Amygdala (tissue), 56 donors: ENCODE measurements at regions not wholly inside any gene's neighbourhood (a gene's known extent, or its start where the extent isn't known, plus 50 kb on each side); places are given as distances from the start of the nearest gene placed in this dataset.

Source experiments
- DNase-seq, 56 donors: peaks; one replicate each; lab custom pipeline; 2025; lab: John Stamatoyannopoulos, UW

GRCh38 chr2:862355-862687 lies 88.3 kb upstream of the SNTG2 start:
- no peak for DNase-seq

DNA sequence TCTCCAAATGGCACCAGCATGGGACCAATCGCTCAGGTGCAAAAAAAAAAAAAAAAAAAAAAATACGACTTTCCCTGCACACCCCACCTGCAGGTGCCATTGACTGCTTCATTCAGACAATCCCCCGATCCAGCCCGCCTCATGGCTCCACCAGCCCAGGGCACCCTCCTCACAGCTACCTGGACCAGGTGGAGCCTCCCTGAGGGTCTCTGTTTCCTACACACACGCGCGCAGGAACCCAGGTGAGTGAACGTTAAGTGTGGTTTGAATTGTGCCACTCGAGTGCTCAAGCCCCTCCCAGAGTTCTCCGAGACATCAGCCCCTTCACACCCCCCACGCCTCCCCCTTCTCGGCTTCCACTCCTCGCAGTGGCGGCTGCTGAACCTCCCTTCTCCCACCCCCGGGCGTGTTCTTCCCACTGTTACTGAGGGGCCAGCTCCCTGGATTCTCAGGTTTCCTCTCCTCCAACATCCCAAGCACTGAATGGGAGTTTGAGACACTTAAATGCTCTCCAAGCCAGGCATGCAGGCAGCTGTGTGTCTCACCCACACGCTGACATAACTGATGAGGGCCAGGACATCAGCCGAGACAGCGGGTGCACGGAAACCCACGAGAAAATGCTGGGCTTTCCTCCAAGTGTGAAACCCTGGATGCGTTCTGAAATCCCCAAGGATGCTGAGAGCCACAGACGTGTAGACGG lies 88.8 kb upstream of the SNTG2 start:
- DNase-seq: peak in 1 of 56 donors; percentile 26

DNA sequence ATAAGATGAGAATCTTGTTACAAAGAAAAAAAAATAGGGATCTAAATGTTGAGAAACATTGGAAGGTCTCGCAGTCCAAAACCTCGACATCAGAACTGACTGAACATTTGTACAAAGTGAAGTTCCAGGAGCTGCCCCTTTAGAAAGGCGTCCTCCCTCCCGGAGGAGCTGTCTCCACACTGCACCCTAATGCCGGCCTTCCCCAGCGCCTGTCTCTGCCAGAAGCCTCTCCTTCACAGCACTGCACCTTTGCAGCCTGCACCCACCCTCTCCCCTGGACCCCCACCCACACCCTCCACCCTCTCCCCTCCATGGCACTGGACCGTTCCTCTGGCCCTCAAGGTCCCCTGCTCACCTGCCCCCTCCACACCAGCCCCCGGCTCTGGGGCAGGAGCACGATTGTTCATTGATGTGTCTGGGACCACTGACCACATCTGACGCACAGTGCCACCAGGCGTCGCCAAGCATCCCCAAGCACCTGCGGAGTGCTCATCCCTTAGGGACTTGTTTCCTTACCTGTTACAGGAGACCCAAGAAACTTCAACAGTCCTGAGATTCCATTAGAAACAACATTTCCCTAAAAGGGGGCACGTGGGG lies 90.3 kb upstream of the SNTG2 start:
- DNase-seq: no peak

- DNase-seq: no peak
These were observed 92.0 kb upstream of the SNTG2 start for GRCh38 chr2:858646-859045.

GRCh38 chr2:857937-858336 lies 92.7 kb upstream of the SNTG2 start:
- DNase-seq: no peak

- no peak for DNase-seq
These were observed 93.6 kb upstream of the SNTG2 start for GRCh38 chr2:857081-857480.

- no peak for DNase-seq
These were observed 94.2 kb upstream of the SNTG2 start for GRCh38 chr2:856456-856855.

DNA sequence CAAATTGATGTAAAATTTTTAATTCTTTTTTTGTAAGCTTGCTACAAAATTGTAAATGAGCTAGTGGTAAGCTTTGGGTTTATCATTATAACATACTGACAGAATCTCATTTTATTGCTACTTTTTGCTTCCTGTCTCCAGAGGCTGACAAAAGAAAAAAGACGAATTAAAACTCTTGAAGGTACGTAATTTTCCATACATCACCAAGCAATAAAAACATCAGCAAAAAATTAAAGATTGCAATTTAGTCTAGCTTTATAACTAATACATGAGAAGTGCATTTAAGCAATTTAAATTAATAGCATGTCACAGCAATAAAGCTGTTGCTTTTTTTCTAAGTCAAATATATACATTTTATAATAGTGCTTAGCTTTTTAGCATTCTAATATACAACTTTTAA lies 94.6 kb upstream of the SNTG2 start:
- no peak for DNase-seq

DNA sequence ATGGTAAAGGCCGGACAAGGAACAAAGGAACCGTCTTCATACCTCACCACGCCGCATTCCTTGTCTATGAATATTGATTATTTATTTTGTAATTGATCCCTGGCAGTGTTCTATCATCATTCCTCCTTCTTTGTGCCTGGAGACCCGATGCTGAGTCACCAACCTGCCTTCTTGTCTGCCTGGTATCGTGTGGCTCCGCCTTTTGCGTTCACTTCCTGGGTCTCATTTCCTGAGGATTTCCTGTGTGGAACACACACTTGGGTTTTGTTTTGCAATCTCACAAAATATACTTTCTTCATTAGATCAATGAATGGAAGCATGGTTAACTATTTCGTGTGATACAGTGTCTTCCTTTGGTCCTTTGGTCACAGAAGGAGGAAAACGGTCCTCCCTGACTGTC lies 95.5 kb upstream of the SNTG2 start:
- no peak for DNase-seq

DNA sequence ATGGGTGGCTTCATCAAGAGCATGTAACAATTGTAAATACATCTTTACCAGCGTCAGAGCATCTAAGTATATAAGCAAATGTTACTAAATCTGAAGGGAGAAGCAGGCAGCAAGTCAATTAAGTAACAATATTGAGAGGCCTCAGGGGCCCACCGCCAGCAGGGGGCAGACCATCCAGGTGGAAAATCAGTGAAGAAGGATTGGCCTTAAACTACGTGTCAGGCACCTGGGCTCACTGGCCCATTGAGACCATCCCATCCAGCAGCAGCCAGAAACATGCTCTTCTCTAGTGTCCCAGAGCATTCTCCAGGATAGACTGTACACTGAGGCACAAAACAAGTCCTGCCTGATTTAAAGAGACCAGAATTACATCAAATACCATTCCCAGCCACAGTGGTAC lies 96.2 kb upstream of the SNTG2 start:
- DNase-seq: peak in 2 of 56 donors; percentile 12 to 14

DNA sequence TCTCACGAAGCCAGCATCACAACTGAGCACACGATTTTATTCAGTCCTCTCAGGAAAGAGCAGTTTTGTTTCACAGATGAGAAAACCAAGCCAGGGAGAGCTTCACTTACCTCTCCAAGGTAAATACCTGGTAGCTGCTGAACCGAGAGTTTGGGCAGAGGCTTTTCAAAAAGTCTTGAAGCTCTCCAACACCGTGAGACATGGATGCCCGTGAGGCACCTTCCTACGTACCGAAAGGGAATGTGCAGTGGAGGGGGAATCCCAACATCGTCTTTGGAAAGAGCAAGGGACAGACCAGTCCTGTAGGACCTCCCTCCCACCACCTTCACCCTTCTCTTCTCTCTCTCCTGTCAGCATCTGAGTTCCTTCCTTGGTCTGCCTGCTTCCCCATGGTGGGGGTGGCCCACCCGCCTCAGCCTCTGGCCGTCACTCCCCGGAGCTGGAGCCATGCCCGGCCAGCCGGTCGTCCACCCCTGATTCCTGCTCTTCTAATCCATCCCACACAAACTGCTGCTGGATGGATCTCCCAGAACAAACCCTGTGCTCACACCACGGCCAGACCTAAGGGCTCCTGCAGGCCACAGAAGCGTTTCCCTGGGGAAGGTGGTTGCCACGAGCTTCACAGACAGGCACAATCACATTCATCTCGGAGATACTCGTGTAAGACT lies 97.3 kb upstream of the SNTG2 start:
- DNase-seq: no peak

DNA sequence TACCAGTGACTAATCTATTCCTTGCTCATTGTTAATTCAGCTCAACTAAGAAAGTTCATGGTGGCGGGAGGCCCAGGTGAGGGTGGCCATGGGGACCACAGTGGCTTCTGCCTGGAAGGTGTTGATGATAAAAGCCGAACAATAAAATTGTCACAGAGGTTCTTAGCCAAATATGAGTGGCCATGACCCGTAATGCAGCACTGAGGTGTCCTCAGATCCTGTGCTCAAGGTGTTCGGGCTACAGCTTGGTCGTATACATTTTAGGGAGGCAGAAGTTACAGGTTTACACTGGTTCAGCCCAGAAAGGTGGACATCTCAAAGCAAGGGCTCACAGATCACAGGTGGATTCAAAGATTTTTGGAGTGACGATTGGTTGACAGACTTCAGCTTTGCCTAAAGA lies 98.5 kb upstream of the SNTG2 start:
- no peak for DNase-seq

GRCh38 chr2:851680-852079 lies 99.0 kb upstream of the SNTG2 start:
- no peak for DNase-seq

DNA sequence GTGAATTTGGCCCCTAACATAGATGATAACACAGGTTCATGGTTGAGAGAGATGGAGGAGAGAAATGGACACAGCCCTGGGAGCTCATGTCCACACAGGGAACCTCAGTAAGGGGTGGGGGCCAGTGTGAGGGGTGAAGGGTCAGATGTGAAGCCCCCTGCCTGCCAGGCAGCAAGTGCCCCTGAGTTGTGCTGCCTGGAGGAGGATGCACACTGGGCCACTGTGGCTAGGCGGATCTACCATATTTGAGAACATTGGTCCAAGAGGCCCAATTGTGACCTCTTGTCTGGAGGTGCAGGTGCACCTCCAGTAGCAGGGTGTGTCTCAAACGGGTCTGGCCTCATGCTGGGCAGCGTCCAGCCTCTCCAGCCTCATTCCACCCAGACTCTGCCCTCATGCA lies 99.6 kb upstream of the SNTG2 start:
- no peak for DNase-seq

DNA sequence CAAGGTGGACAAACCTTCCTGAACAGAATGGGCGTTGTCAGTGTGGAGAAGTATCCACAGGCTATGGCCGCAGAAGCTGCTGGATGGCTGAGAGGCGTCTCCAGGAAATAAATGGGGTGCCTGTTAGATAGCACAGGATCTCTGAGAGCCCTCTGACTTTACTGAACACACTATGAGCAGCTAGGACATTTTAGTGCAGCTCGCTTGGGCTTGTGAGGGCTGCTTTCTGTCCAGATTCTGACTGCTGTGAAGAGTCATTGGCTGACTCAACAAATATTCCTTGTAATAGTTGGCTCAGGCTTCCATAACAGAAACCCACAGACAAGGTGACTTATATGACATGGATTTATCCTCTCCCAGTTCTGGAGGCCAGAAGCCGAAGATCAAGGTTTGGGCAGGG lies 100.2 kb upstream of the SNTG2 start:
- no peak for DNase-seq

GRCh38 chr2:848099-848498 lies 102.5 kb upstream of the SNTG2 start:
- DNase-seq: no peak

GRCh38 chr2:847669-848068 lies 103.0 kb upstream of the SNTG2 start:
- no peak for DNase-seq

DNA sequence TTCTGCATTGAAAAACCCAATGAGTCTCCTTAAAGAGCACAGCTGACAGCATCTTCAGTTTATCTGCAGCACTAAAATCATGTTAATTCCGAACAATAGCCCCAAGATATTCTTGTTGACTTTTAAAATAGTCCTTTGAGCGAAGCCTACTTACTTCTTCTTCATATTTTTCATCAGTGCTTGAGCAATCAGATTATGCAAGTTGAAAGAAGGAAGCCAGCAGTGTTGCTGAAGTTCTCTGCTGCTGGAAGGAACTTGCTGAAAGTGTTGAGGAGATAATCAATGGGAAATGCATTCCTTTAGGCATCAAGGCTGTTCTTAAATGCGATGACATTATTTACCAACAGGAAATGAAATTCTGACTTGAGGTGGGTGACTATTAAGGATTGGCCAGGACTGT lies 105.9 kb upstream of the SNTG2 start:
- DNase-seq: no peak

DNA sequence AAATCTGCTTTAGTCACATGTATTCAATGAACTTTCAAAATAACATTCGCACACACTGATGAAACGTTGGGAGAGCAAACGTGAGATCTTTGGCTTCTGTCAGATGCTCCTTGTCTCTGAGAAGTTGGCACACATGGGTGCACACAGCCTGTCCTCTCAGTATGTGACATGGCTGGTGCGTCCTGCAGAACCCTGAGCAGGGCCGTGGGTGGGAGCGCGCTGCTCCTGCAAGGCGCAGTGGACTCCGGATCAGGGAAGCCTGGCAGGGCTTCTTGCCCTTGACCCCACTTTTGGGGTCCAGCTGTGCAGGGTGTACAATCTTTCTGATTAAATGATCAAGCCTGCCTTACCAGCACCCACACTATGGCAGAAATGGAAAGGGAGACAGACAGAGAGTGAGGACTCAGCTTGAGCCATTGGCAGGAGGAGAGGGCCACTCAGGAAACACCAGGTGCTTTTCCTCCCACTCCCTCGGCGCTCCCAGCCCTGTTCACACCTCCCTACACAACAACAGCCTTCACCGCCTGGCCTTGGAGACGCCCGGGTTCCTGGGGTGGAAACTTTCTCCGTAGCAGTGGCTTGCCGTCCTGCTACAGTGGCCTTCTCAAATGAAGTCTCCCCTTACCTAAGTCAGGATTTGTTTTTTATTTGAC lies 108.4 kb upstream of the SNTG2 start:
- no peak for DNase-seq

GRCh38 chr2:841036-841435 lies 109.6 kb upstream of the SNTG2 start:
- no peak for DNase-seq

DNA sequence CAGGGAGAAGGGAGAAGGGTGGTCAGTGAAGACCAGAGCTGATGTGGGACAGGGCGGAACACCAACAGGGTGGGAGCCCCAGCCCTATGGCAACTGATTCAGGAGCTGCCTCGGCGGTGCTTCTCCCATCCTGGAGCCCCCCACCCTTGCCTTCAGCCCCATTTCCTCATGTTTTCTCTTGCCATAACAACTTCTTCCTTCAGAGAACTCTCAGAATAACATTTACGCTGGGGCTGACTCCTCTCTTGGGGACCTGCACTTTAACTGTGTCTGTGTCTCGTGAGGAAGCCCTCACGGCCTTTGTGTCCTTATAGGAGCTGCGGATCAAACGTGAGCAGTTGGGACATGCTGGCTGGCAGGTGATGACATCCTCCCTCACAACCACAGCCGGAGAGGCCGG lies 116.4 kb upstream of the SNTG2 start:
- no peak for DNase-seq

DNA sequence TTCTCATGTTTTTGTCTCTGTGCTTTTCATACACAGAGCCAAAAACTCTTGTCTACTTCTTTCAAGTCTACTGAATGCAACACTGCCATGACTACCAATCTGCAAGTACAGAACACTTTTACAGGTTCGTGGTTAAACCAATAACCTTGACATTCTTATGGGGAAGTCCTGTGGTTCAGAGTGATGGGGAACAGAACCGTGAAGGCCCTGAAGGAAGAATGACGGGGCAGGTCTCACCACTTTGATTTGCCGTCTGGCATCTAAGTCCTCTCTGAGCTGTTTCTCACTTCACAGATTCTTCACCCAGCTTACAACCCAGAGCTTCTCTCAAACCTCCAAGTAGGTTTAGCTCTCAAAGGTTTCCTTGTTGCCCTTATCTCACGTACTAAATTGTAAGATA lies 117.5 kb upstream of the SNTG2 start:
- no peak for DNase-seq
